ENCODE measurements at regions not wholly inside any gene's neighbourhood (a gene's known extent, or its start where the extent isn't known, plus 50 kb on each side); places are given as distances from the start of the nearest gene placed in this dataset.

GRCh38 chr1:96865731-96866685 lies 144.4 kb downstream of the PTBP2 start:
- Histone ChIP-seq H3K36me3 (ENCODE audit: control insufficient read depth, insufficient read depth, low read length) (no peaks in the 10 kb centered on the region), H3K27me3 (ENCODE audit: control insufficient read depth, insufficient read depth, low read length) (no peaks in the 10 kb centered on the region), H3K4me3 (ENCODE audit: low read depth, low read length) (no peak overlapping the region)
- DNase-seq (ENCODE audit: low read depth) (peak; percentile 96), FAIRE-seq (no peak)
- no peak for TF ChIP-seq CTCF (IDR thresholded peaks at IDR 0.05; ENCODE audit: insufficient read depth, low read length, severe bottlenecking)

- no peaks in the 10 kb centered on the region for H3K27me3 ChIP-seq (ENCODE audit: control insufficient read depth, insufficient read depth, low read length)
- no peak overlapping the region for H3K4me3 ChIP-seq (ENCODE audit: low read depth, low read length)
- TF ChIP-seq CTCF (IDR thresholded peaks at IDR 0.05; ENCODE audit: insufficient read depth, low read length, severe bottlenecking), result no peak
- H3K36me3 ChIP-seq (ENCODE audit: control insufficient read depth, insufficient read depth, low read length), result no peaks in the 10 kb centered on the region
- DNase-seq (ENCODE audit: low read depth) (no peak), FAIRE-seq (no peak)
Observed at GRCh38 chr1:96872757-96873156, 151.2 kb downstream of the PTBP2 start.

GRCh38 chr1:96878640-96879039 lies 157.1 kb downstream of the PTBP2 start:
- DNase-seq (ENCODE audit: low read depth) (no peak), FAIRE-seq (no peak)
- H3K4me3 ChIP-seq (ENCODE audit: low read depth, low read length), result no peak overlapping the region
- no peaks in the 10 kb centered on the region for H3K36me3 ChIP-seq (ENCODE audit: control insufficient read depth, insufficient read depth, low read length)
- no peaks in the 10 kb centered on the region for H3K27me3 ChIP-seq (ENCODE audit: control insufficient read depth, insufficient read depth, low read length)
- no peak for TF ChIP-seq CTCF (IDR thresholded peaks at IDR 0.05; ENCODE audit: insufficient read depth, low read length, severe bottlenecking)

GRCh38 chr1:96880626-96881025 lies 159.0 kb downstream of the PTBP2 start:
- no peaks in the 10 kb centered on the region for H3K27me3 ChIP-seq (ENCODE audit: control insufficient read depth, insufficient read depth, low read length)
- DNase-seq (ENCODE audit: low read depth) (peak; percentile 23), FAIRE-seq (no peak)
- no peak for TF ChIP-seq CTCF (IDR thresholded peaks at IDR 0.05; ENCODE audit: insufficient read depth, low read length, severe bottlenecking)
- no peak overlapping the region for H3K4me3 ChIP-seq (ENCODE audit: low read depth, low read length)
- no peaks in the 10 kb centered on the region for H3K36me3 ChIP-seq (ENCODE audit: control insufficient read depth, insufficient read depth, low read length)

DNA sequence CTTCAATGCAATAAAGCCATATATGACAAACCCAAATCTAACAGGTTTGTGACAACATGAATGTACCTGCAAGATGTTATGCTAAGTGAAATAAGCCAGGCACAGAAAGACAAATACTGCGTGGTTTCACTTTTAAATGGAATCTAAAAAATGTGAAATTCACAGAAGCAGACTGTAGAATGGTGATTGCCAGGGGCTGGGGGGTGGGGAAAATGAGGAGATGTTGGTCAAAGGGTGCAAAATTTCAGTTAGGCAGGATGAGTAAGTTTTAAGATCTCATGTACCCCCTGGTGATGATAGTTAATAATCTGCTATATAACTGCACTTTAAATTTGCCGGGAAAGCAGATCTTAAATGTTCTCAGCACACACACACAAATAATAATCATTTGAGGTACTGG lies 160.5 kb downstream of the PTBP2 start:
- Histone ChIP-seq H3K36me3 (ENCODE audit: control insufficient read depth, insufficient read depth, low read length) (no peaks in the 10 kb centered on the region), H3K4me3 (ENCODE audit: low read depth, low read length) (no peak overlapping the region), H3K27me3 (ENCODE audit: control insufficient read depth, insufficient read depth, low read length) (no peaks in the 10 kb centered on the region)
- no peak for TF ChIP-seq CTCF (IDR thresholded peaks at IDR 0.05; ENCODE audit: insufficient read depth, low read length, severe bottlenecking)
- FAIRE-seq, result no peak
- no peak for DNase-seq (ENCODE audit: low read depth)
